ENCODE measurements at regions not wholly inside any gene's neighbourhood (a gene's known extent, or its start where the extent isn't known, plus 50 kb on each side); places are given as distances from the start of the nearest gene placed in this dataset.

DNA sequence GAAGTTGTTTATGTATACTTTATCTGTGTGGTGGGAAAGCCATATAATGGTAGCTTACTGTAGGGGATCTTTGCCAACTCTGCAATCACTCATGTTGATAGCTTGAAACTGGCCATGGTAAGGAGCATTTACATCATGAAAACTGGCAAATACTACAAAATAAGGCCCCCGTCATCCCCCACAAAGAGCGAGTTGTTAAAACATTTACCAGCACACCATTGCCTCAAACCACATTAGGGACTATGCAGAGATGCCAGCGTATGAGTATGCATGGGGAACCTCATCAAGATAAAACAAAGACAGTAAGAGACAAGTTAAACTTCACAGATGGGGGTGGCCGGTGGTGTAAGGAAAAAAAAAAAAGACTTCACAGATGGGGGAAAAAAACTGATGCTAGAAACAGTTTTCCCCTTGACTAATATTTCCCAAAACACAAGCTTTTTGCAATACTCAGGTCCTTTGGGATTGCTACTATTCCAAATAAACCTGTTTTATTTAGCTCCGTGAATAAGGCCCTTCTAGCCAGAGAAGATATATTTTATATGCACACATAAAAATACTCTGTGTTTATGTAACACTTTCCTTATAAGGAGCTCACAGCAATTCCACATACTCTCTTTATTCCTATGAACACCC is 70.6 kb upstream of the SERP2 start:
- Histone ChIP-seq H3K4me1 (replicated peaks) (peaks cover 69% of the 10 kb centered on the region), H3K27me3 (replicated peaks) (no peaks in the 10 kb centered on the region), H3K4me3 (no peak overlapping the region), H3K27ac (no peak overlapping the region), H3K36me3 (no peaks in the 10 kb centered on the region), H3K9me3 (replicated peaks) (no peaks in the 10 kb centered on the region)
- no peak for DNase-seq (ENCODE audit: low read depth in 1 of 2, low spot score in 2 of 2)

DNA sequence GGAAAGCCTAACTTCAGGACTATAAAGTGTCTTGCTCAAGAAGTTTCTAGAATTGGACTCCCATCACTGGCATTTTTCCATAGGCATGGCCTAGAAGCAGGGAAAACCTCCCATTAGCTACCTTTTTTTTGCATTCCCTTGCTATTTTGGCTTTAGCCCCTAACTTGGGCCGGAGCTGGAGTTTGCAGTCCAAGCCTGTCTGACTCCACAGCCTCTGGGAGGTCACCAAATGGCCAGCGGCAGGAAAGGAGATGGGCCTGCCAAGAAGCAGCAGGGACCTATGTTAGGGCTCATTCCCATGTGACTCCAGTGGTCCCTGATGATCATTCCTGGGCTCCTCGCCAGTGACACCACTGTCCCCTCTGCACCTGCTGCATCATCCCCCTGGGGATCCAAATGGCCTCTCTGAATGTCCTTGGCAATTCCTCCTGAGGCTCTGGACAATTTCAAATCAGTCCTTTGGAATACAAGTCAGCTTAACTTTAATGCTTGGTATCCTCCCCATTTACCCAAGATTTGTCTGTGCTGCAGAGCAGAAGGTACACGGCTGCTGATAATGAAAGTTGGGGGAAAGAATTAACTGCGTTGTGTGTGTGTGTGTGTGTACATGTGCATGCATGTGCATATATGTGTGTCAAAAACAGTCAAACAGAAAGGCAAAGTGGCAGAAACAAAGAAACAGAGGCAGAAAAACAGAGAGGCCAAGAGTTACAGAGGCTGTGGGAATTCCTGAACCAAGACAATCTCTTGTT is 69.8 kb upstream of the SERP2 start:
- Histone ChIP-seq H3K27me3 (replicated peaks) (no peaks in the 10 kb centered on the region), H3K27ac (no peak overlapping the region), H3K4me1 (replicated peaks) (peaks cover 61% of the 10 kb centered on the region), H3K4me3 (no peak overlapping the region), H3K36me3 (no peaks in the 10 kb centered on the region), H3K9me3 (replicated peaks) (no peaks in the 10 kb centered on the region)
- no peak for DNase-seq (ENCODE audit: low read depth in 1 of 2, low spot score in 2 of 2)

DNA sequence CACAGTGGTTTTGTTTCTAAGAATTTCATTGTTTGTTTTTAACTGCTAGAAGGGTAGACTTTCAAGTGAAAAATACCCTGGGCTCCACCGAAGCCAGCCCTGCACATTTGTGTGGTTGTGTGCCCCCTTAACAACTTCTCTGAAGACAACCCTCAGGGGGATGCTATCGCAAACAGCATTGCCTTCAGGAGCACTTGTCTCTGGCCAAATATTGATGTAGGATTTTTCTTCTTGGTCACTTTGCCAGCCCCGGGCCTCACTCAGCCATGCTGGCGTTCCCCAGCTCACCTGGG is 69.2 kb upstream of the SERP2 start:
- no peak overlapping the region for H3K27ac ChIP-seq
- H3K27me3 ChIP-seq (replicated peaks): no peaks in the 10 kb centered on the region
- no peaks in the 10 kb centered on the region for H3K9me3 ChIP-seq (replicated peaks)
- no peak overlapping the region for H3K4me3 ChIP-seq
- no peaks in the 10 kb centered on the region for H3K36me3 ChIP-seq
- DNase-seq (ENCODE audit: low read depth in 1 of 2, low spot score in 2 of 2): no peak
- H3K4me1 ChIP-seq (replicated peaks): peaks cover 61% of the 10 kb centered on the region

DNA sequence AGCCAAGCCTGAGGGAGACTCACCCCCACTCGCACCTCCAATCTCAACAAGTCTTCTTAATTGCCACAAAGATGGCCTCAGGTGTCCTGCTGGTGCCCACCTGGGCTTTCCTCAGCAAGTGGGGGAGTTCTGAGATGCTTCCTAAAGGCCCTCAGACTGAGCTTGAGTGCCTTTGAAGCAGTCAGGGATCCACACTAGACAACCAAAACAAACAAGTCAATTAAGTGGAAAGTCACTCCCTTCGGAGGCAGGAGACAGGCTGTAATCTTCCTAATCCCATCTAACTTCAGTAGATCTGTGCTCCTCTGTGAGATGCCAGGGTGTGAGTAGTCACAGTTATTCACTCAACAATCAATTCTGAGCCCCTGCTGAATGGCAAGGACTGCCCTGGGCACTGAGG is 68.3 kb upstream of the SERP2 start:
- no peak for DNase-seq (ENCODE audit: low read depth in 1 of 2, low spot score in 2 of 2)
- peak overlapping the region; percentile 98; the same call in 1 of the 2 replicates for H3K27ac ChIP-seq
- H3K4me1 ChIP-seq (replicated peaks): peaks cover 60% of the 10 kb centered on the region
- H3K4me3 ChIP-seq: no peak overlapping the region
- no peaks in the 10 kb centered on the region for H3K27me3 ChIP-seq (replicated peaks)
- H3K36me3 ChIP-seq: no peaks in the 10 kb centered on the region
- no peaks in the 10 kb centered on the region for H3K9me3 ChIP-seq (replicated peaks)

DNA sequence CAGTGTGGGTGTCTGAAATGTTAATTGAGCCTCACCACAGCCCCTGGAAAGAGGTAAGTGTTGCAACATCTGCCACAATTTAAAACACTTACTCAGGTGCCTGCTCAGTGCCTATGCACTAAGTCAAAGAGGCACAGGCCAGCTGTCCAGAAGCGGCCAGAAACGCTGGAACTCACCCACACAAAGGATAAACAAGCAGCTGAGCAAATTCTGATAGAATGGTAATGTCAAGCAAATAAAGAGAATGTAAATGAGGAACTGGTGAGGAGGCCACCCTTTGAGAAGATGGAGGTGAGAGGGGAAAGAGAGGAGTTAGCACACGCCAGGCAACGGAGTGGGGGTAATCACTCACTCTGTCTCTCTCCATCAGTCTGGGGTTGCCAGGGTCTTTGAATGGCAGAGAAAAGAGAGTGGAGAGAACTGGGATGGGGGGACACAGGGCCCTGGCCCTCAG is 67.7 kb upstream of the SERP2 start:
- Histone ChIP-seq H3K4me3 (no peak overlapping the region), H3K9me3 (replicated peaks) (no peaks in the 10 kb centered on the region), H3K27me3 (replicated peaks) (no peaks in the 10 kb centered on the region), H3K36me3 (no peaks in the 10 kb centered on the region), H3K4me1 (replicated peaks) (peaks cover 54% of the 10 kb centered on the region), H3K27ac (peak overlapping the region; percentile 98)
- no peak for DNase-seq (ENCODE audit: low read depth in 1 of 2, low spot score in 2 of 2)

DNA sequence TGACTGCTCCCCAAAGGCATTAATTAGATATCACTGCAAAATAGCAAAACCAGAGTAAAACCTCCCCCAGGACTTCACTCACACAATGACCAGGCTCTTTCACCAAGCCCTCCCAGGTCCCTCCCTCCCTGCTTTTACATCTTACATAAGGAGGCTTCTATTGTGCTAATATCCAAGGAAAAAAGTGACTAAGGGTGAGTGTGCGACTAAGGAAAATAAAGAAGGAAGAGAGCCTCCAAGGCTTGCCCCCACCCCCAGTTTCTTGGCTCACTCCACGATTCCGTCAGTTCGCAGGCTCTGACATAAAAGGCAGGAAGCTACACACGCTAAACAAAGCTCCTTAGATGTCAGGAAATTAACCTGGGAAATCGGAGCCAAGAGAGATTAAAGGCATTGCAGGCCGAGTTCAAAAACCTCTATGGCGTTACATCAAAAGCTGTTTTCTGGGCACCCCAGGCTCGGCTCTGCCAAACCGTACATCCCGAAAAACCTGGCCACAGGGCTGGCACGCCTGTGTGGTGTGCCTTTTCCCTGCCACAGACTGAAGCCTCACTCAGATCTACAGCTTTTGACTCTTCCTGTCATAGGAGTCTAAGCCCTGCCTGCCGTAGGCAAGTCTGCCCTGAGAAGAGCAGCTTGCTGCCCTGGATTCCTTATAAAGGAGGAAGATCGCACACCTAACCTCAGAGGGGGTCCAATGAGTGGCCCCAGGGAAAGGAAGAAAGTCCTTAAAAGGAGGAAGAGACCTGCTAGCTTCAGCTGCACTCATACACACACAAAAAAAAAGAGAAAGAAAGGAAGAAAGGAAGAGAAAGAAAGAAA is 67.0 kb upstream of the SERP2 start:
- H3K27ac ChIP-seq: peak overlapping the region; percentile 98
- H3K9me3 ChIP-seq (replicated peaks): no peaks in the 10 kb centered on the region
- H3K4me3 ChIP-seq: peak overlapping the region; percentile 19
- DNase-seq (ENCODE audit: low read depth in 1 of 2, low spot score in 2 of 2): peak; percentile 90 to 94
- H3K4me1 ChIP-seq (replicated peaks): peaks cover 47% of the 10 kb centered on the region
- no peaks in the 10 kb centered on the region for H3K36me3 ChIP-seq
- no peaks in the 10 kb centered on the region for H3K27me3 ChIP-seq (replicated peaks)

DNA sequence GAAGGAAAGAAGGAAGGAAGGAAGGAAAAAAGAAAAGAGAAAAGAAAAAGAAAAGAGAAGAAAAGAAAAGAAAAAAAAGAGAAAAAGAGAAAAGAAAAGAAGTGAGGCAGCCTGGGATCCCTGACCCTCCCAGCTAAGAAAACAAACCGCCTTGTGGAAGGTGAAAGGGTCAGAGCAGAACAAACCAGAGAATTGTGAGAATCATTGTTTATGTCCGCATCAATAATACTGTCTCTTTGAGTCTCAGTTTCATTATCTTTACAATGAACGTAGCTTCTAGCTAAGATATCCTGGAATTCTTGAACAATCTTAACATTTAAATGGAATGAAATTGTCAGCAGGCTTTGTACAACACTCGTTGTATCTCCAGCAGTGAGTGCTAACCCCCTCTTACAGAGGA is 66.4 kb upstream of the SERP2 start:
- no peaks in the 10 kb centered on the region for H3K9me3 ChIP-seq (replicated peaks)
- no peak overlapping the region for H3K4me3 ChIP-seq
- H3K27ac ChIP-seq: peak overlapping the region; percentile 98
- no peaks in the 10 kb centered on the region for H3K36me3 ChIP-seq
- H3K27me3 ChIP-seq (replicated peaks): no peaks in the 10 kb centered on the region
- H3K4me1 ChIP-seq (replicated peaks): peaks cover 49% of the 10 kb centered on the region
- DNase-seq (ENCODE audit: low read depth in 1 of 2, low spot score in 2 of 2): peak in 1 of 2 experiments; percentile 43

DNA sequence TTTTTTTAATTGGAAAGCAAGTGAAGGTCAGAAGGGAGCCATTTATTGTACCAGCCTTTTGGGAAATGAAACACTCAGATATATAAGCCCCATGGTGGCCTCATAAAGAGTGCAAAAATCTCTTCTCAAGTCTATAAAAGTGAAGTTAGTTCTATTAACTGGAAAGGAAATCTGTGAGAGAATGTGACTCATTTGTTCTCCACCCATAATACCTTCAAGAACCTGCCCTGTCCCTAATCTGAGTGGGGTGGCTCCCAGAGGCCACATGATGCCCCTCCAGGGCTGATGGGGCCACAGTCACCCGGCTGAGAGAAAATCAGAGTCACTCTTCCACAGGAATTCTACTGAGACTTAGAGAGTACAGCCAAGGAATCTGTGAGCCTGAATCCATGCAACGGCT is 65.8 kb upstream of the SERP2 start:
- peaks cover 55% of the 10 kb centered on the region for H3K4me1 ChIP-seq (replicated peaks)
- no peak overlapping the region for H3K27ac ChIP-seq
- no peaks in the 10 kb centered on the region for H3K9me3 ChIP-seq (replicated peaks)
- H3K4me3 ChIP-seq: no peak overlapping the region
- DNase-seq (ENCODE audit: low read depth in 1 of 2, low spot score in 2 of 2): no peak
- no peaks in the 10 kb centered on the region for H3K27me3 ChIP-seq (replicated peaks)
- H3K36me3 ChIP-seq: no peaks in the 10 kb centered on the region

DNA sequence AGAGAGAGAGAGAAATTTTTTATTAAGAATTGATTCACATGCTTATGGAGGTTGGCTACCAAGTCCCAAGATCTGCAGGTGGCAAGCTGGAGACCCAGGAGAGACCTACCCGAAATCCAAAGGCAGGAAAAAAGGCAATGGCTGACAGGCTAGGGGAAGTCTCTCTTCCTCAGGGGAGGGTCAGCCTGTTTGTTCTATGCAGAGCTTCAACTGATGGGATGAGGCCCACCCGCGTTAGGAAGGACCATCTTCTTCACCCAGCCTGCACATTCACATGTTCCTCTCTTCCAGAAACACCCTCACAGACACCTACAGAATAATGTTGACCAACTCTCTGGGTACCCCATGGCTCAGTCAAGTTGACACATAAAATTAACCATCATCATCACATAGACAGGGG is 65.3 kb upstream of the SERP2 start:
- Histone ChIP-seq H3K9me3 (replicated peaks) (no peaks in the 10 kb centered on the region), H3K4me1 (replicated peaks) (peaks cover 58% of the 10 kb centered on the region), H3K36me3 (no peaks in the 10 kb centered on the region), H3K27me3 (replicated peaks) (no peaks in the 10 kb centered on the region), H3K27ac (no peak overlapping the region), H3K4me3 (no peak overlapping the region)
- DNase-seq (ENCODE audit: low read depth in 1 of 2, low spot score in 2 of 2): no peak

DNA sequence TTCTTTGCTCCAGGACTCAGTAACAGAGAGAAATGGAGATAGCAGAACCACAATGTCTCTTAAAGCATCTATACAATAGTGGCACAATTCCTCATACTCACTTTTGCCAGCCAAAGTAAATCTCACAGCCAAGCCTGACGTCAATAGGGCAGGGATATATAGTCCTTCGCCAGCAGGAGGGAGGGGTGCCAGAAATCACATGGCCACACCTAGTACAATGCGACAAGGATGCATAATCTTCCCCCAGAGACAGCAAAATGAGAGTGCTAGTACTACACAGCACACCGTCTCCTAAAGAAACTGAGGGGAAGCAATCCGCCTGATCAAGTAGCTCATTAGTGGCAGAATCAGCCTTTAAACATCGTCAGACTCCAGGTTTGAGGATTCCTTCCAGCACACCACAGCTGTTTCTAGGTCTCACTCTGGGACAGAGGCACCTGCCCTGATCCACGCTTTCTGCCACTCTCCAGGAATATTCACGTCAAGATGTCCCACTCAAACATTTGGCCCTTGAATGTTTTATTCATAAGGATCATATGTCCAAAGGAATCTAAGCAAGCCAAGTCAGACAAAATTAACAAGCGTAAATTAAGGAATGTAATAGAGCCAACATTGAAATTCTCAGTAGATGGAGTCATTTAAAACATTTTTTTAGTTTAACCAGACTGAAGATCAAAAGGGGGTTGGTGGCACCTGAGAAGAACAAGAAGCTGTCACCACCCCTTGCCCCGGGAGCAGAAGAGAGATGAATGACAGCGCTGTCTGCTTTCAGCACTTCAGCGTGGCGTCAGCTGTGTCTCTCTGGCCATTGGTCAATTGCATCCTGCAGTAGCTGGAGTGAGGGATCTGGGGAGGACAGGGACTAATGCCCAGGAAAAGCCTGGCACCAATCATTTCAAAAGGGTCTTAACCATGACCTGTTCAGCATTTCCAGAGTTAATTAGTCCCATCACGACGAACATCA is 63.5 kb upstream of the SERP2 start:
- no peaks in the 10 kb centered on the region for H3K9me3 ChIP-seq (replicated peaks)
- no peaks in the 10 kb centered on the region for H3K36me3 ChIP-seq
- no peak overlapping the region for H3K4me3 ChIP-seq
- no peak overlapping the region for H3K27ac ChIP-seq
- peaks cover 53% of the 10 kb centered on the region for H3K4me1 ChIP-seq (replicated peaks)
- no peaks in the 10 kb centered on the region for H3K27me3 ChIP-seq (replicated peaks)
- DNase-seq (ENCODE audit: low read depth in 1 of 2, low spot score in 2 of 2): no peak

DNA sequence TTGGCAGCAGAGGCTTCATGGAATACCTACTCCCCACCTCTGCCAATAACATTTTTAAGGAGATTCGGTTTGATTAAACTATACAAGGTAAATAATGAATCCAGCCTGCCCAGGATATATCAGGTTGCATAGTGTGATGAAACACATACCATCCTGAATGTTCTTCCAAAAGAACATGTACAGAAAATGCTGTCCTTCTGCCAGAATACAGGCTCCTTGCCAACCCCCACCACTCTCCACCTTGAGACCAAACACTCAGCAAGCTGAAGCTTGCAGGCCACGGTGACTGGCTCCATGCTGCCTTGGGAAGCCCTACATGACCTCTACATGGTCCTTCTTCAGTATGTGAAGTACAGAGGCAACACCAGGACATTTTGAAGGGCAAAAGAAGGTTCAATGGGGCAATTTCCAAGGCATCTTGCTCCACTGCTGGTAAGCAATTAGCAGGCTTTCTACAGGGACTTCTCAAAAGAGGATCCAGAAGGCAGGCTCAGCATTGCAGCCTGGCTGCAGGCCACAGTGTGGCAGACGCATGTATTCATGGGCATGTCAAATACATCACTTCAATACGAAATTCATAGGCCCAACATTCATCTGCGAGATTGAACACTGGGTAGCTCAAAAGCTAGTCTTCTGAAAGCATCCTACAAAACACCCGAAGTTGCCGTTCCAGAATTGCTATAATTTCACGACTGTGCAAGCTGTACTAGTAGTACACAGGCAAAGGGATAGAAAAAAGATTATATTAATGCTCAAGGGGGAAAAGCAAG is 62.4 kb upstream of the SERP2 start:
- no peaks in the 10 kb centered on the region for H3K36me3 ChIP-seq
- peaks cover 42% of the 10 kb centered on the region for H3K4me1 ChIP-seq (replicated peaks)
- DNase-seq (ENCODE audit: low read depth in 1 of 2, low spot score in 2 of 2): no peak
- no peak overlapping the region for H3K4me3 ChIP-seq
- H3K9me3 ChIP-seq (replicated peaks): no peaks in the 10 kb centered on the region
- no peak overlapping the region for H3K27ac ChIP-seq
- H3K27me3 ChIP-seq (replicated peaks): no peaks in the 10 kb centered on the region

DNA sequence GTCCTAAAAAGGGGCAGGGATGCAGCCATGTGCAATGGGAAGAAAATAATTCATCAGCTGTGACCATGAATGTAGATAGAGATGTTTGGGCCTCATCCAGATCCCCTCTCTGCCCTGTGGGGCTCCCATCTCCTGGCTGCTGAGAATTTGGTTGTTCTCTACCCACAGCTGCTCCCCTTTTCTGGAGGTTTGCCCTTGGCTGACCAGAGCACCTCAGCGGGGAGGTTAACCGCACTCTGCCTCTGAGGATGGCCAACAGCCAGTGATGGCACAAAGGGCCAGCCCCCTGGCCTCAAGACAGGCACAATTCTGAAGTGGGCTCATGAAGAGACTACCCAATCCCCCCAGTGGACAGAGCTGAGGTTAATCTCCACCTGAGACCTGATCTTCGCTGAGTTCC is 61.5 kb upstream of the SERP2 start:
- peaks cover 34% of the 10 kb centered on the region for H3K4me1 ChIP-seq (replicated peaks)
- H3K36me3 ChIP-seq: no peaks in the 10 kb centered on the region
- no peak for DNase-seq (ENCODE audit: low read depth in 1 of 2, low spot score in 2 of 2)
- peak overlapping the region; percentile 92 for H3K27ac ChIP-seq
- no peaks in the 10 kb centered on the region for H3K27me3 ChIP-seq (replicated peaks)
- H3K9me3 ChIP-seq (replicated peaks): no peaks in the 10 kb centered on the region
- H3K4me3 ChIP-seq: no peak overlapping the region

Data from SJSA1 (cell line).